Breast epithelium (tissue), 3 donors: ENCODE measurements at regions not wholly inside any gene's neighbourhood (a gene's known extent, or its start where the extent isn't known, plus 50 kb on each side); places are given as distances from the start of the nearest gene placed in this dataset.

Source experiments
- POLR2A ChIP-seq: fragments of 450-650 bp; IDR thresholded peaks from one replicate; pipeline ENCODE4 v1.6.1; 2016; ENCODE audit warnings: antibody characterized with exemption, mild to moderate bottlenecking, moderate library complexity
- POLR2AphosphoS5 ChIP-seq, 3 donors: sonication (generic); formaldehyde crosslinking; IDR thresholded peaks; one replicate each; pipeline ENCODE4 v1.6.1; 2017; ENCODE audit warnings: antibody characterized with exemption in 3 of 3
- TF ChIP-seq, protein P1 (sequence below), 3 donors: fragments of 450-650 bp; IDR thresholded peaks; one replicate each; pipeline ENCODE4 v1.5.1; 2016 to 2017; ENCODE audit warnings: antibody characterized with exemption in 3 of 3, mild to moderate bottlenecking in 3 of 3, moderate library complexity in 3 of 3

DNA sequence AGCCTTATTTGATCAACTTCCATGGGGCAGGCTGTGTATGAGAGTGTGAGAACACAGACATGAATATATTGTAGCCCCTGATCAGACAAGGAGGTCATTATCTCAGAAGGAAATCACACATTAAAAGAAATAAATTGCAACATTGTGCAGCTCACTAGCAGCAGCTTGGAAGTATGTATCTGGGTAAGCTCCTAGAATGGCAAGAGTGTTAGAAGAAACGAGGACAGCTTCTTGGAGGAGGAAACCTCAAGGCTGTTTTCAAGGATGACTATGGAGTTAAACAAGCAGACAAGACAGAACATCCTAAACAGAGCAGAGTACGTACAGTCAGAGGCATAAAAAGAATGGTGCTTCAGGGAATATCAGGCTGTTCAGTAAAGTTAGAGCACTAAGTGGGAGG, 511.0 kb downstream of the SLCO4C1 start:
- TF ChIP-seq, protein P1, sequence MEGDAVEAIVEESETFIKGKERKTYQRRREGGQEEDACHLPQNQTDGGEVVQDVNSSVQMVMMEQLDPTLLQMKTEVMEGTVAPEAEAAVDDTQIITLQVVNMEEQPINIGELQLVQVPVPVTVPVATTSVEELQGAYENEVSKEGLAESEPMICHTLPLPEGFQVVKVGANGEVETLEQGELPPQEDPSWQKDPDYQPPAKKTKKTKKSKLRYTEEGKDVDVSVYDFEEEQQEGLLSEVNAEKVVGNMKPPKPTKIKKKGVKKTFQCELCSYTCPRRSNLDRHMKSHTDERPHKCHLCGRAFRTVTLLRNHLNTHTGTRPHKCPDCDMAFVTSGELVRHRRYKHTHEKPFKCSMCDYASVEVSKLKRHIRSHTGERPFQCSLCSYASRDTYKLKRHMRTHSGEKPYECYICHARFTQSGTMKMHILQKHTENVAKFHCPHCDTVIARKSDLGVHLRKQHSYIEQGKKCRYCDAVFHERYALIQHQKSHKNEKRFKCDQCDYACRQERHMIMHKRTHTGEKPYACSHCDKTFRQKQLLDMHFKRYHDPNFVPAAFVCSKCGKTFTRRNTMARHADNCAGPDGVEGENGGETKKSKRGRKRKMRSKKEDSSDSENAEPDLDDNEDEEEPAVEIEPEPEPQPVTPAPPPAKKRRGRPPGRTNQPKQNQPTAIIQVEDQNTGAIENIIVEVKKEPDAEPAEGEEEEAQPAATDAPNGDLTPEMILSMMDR (IDR thresholded peaks at IDR 0.05): no peak
- TF ChIP-seq POLR2A (no peak), POLR2AphosphoS5 (IDR thresholded peaks at IDR 0.05) (no peak)
